NCI-H2196 treated with DMSO at 0.1 percent for 48 hours (cell line): ENCODE measurements at regions not wholly inside any gene's neighbourhood (a gene's known extent, or its start where the extent isn't known, plus 50 kb on each side); places are given as distances from the start of the nearest gene placed in this dataset.
"Not testable (repeated sequence)": the region's sequence is repeated elsewhere in the genome, so short reads cannot be mapped to it uniquely, and the experiment has no call there.

Experiments
- DNase-seq: peaks from one replicate; lab custom pipeline; 2025; ENCODE audit not compliant: unreplicated experiment; lab: John Stamatoyannopoulos, UW

GRCh38 chr11:129631201-129631600 is 184.4 kb upstream of the TMEM45B start:
- no peak for DNase-seq

- no peak for DNase-seq
Measured at GRCh38 chr11:129636926-129637325, 178.7 kb upstream of the TMEM45B start.

- DNase-seq: no peak
Measured at GRCh38 chr11:129637473-129637872, 178.2 kb upstream of the TMEM45B start.

GRCh38 chr11:129637983-129638776 is 177.5 kb upstream of the TMEM45B start:
- no peak for DNase-seq

GRCh38 chr11:129639300-129639699 is 176.3 kb upstream of the TMEM45B start:
- peak; percentile 68 for DNase-seq

GRCh38 chr11:129640671-129641070 is 175.0 kb upstream of the TMEM45B start:
- DNase-seq: no peak

GRCh38 chr11:129643031-129643721 is 172.5 kb upstream of the TMEM45B start:
- DNase-seq: peak; percentile 49

GRCh38 chr11:129644326-129644725 is 171.3 kb upstream of the TMEM45B start:
- DNase-seq: no peak

- DNase-seq: no peak
Measured at GRCh38 chr11:129645943-129646342, 169.7 kb upstream of the TMEM45B start.

- DNase-seq: not testable (repeated sequence)
Measured at GRCh38 chr11:129650044-129650443, 165.6 kb upstream of the TMEM45B start.

GRCh38 chr11:129652835-129653234 is 162.8 kb upstream of the TMEM45B start:
- DNase-seq: no peak

GRCh38 chr11:129655247-129655832 is 160.3 kb upstream of the TMEM45B start:
- no peak for DNase-seq

- no peak for DNase-seq
Measured at GRCh38 chr11:129657866-129658525, 157.7 kb upstream of the TMEM45B start.

GRCh38 chr11:129658526-129658867 is 157.2 kb upstream of the TMEM45B start:
- DNase-seq: no peak

- no peak for DNase-seq
Measured at GRCh38 chr11:129680907-129681306, 134.7 kb upstream of the TMEM45B start.

- DNase-seq: no peak
Measured at GRCh38 chr11:129681344-129682114, 134.1 kb upstream of the TMEM45B start.

GRCh38 chr11:129686269-129686668 is 129.4 kb upstream of the TMEM45B start:
- DNase-seq: no peak

GRCh38 chr11:129691142-129691541 is 124.5 kb upstream of the TMEM45B start:
- DNase-seq: no peak

- DNase-seq: no peak
Measured at GRCh38 chr11:129694538-129694937, 121.1 kb upstream of the TMEM45B start.

GRCh38 chr11:129694966-129695365 is 120.7 kb upstream of the TMEM45B start:
- no peak for DNase-seq
